ENCODE measurements at regions not wholly inside any gene's neighbourhood (a gene's known extent, or its start where the extent isn't known, plus 50 kb on each side); places are given as distances from the start of the nearest gene placed in this dataset.
A peak's percentile ranks its signal among the peaks of the same experiment; 100 is the strongest.

DNA sequence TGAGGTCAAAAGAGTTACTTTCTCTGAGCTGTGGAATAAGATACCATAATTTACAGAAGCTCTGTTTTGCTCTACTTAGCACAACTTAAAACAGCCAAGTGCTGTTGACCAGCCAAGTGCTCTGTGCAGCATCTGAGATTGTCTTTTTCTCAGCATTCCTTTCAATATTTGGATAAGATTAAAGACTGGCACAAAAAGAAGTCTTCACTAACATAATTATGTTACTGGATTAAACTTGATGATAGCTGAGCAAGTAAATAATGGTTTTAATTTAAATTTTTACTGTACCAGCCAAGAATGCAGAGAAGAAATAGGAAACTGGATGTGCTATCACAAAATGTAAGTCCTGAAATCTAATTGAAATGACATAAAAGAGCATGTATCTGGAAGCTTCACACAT is 60.4 kb downstream of the NPY2R start:
- no peak for DNase-seq
- TF ChIP-seq POLR2A (IDR thresholded peaks at IDR 0.05; ENCODE audit: low read length) (no peak), GATA1 (IDR thresholded peaks at IDR 0.05; ENCODE audit: low read depth, low read length) (no peak)

DNA sequence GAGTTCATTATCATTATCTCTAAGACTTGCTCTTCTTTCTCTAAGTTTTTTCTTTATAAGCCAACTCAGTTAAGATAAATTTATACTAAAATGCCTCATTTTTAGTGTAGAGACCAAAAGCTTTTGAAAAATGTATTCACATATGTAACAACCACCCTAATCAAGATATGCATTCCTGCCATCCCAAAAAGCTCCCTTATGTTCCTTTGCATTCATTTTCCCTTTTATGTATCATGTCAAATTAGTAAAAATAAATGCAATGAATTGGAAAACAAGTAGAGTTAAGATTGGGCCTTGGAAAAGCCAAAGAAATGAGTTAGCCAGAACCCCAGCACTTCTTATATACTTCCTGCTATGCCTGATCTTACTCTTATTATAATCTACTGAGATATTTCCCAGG is 62.2 kb downstream of the NPY2R start:
- no peak for DNase-seq
- no peak for TF ChIP-seq GATA1 (IDR thresholded peaks at IDR 0.05; ENCODE audit: low read depth, low read length)
- no peak for TF ChIP-seq POLR2A (IDR thresholded peaks at IDR 0.05; ENCODE audit: low read length)

DNA sequence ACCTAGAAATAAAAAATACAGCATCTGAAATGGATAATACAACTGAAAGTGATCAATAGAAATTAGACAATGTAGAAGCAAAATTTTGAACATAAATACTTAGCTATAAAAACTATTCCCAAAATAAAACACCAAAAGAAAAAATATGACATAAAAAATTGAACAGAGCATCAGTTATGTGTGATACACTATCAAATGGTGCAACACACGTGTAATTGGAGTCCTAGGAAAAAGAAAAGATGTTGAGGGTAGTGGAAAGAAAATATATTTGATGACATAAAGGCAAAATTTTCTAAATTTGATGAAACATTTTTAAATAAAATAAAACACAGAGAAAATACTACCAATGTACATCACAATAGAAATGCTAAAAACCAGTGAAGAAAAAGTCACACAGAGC is 63.1 kb downstream of the NPY2R start:
- TF ChIP-seq GATA1 (IDR thresholded peaks at IDR 0.05; ENCODE audit: low read depth, low read length), result no peak
- TF ChIP-seq POLR2A (IDR thresholded peaks at IDR 0.05; ENCODE audit: low read length), result no peak

DNA sequence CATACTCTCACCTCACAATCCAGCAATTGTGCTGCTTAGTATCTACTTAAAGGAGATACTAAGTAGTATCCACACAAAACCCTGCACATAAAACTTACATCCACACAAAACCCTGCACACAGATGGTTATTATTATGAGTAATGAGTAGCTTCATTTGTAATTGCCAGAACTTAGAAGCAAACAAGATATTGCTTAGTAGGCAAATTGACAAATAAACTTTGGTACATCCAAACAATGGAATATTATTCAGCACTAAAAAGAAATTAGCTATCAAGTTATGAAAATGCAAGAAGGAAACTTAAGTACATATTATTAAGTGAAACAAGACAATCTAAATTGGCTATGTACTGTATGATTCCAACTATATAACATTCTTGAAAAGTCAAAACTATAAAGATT is 80.6 kb downstream of the NPY2R start:
- TF ChIP-seq POLR2A (IDR thresholded peaks at IDR 0.05; ENCODE audit: low read length), result no peak
- no peak for TF ChIP-seq GATA1 (IDR thresholded peaks at IDR 0.05; ENCODE audit: low read depth, low read length)
- DNase-seq, result no peak

More for the DNA sequence above, 63.1 kb downstream of the NPY2R start:
- DNase-seq, result peak; percentile 10 to 12

Data from erythroblast (primary cell).